CD14-positive monocyte (primary cell): ENCODE measurements at regions not wholly inside any gene's neighbourhood (a gene's known extent, or its start where the extent isn't known, plus 50 kb on each side); places are given as distances from the start of the nearest gene placed in this dataset.
A peak's percentile ranks its signal among the peaks of the same experiment; 100 is the strongest.

Source experiments
- DNase-seq, 3 donors: peaks; one replicate each; pipeline ENCODE4 v3.0.0-alpha.2; 2011 to 2022
- H2AFZ ChIP-seq: 2 replicates; pipeline ENCODE4 v1.6.0; 2012; ENCODE audit warnings: mild to moderate bottlenecking, low read depth, low read length, inconsistent platforms; ENCODE audit not compliant: insufficient read depth, poor library complexity, severe bottlenecking
- H3K27ac ChIP-seq, 2 donors: 1 replicate in 1 of 2; 2 replicates in 1 of 2; pipeline ENCODE4 v1.5.1; 2012 to 2013; ENCODE audit warnings: low read length in 2 of 2, control low read depth in 1 of 2, inconsistent platforms in 1 of 2, low read depth in 1 of 2, mild to moderate bottlenecking in 1 of 2
- H3K27me3 ChIP-seq, 2 donors: one replicate each; pipeline versions ENCODE4 v1.6.0 to v1.6.1; 2011 to 2013; ENCODE audit warnings: low read length in 2 of 2; ENCODE audit not compliant: control insufficient read depth in 2 of 2, insufficient read depth in 2 of 2
- H3K36me3 ChIP-seq, 2 donors: replicated peaks in 1 of 2; 1 replicate in 1 of 2; 2 replicates in 1 of 2; pipeline versions ENCODE4 v1.5.1 to v1.6.1; 2012 to 2013; ENCODE audit warnings: low read length in 2 of 2, control low read depth in 1 of 2, inconsistent platforms in 1 of 2, mild to moderate bottlenecking in 1 of 2; ENCODE audit not compliant: insufficient read depth in 2 of 2, control insufficient read depth in 1 of 2
- H3K4me1 ChIP-seq, 2 donors: 1 replicate in 1 of 2; 2 replicates in 1 of 2; pipeline versions ENCODE4 v1.5.1 to v1.6.1; 2012 to 2013; ENCODE audit warnings: low read length in 2 of 2, control low read depth in 1 of 2, inconsistent platforms in 1 of 2, mild to moderate bottlenecking in 1 of 2, moderate library complexity in 1 of 2; ENCODE audit not compliant: insufficient read depth in 2 of 2, control insufficient read depth in 1 of 2
- H3K4me2 ChIP-seq: replicated peaks from 2 replicates; pipeline ENCODE3; 2012; ENCODE audit warnings: low read length, moderate library complexity, mild to moderate bottlenecking; ENCODE audit not compliant: poor library complexity, severe bottlenecking; ENCODE audit errors: extremely low read depth
- H3K4me3 ChIP-seq, 3 experiments: fragments of 200-600 bp in 1 of 3; sonication (generic) in 1 of 3; replicated peaks in 1 of 3; 1 replicate in 2 of 3; 2 replicates in 1 of 3; pipeline ENCODE4 v1.5.1; 2011 to 2013; ENCODE audit warnings: low read length in 3 of 3, mild to moderate bottlenecking in 3 of 3, control low read depth in 2 of 3, low read depth in 2 of 3, inconsistent platforms in 1 of 3, moderate library complexity in 1 of 3
- H3K79me2 ChIP-seq: 2 replicates; pipeline ENCODE4 v1.6.0; 2012; ENCODE audit warnings: mild to moderate bottlenecking, control low read depth, inconsistent platforms, low read length, moderate library complexity; ENCODE audit not compliant: insufficient read depth
- H3K9ac ChIP-seq: 2 replicates; pipeline ENCODE4 v1.6.0; 2017; ENCODE audit warnings: low read length, mild to moderate bottlenecking; ENCODE audit not compliant: insufficient read depth, poor library complexity, severe bottlenecking
- H3K9me3 ChIP-seq, 2 donors: replicated peaks in 1 of 2; 1 replicate in 1 of 2; 2 replicates in 1 of 2; pipeline versions ENCODE4 v1.5.1 to v1.6.1; 2012 to 2013; ENCODE audit warnings: low read length in 2 of 2, control low read depth in 1 of 2; ENCODE audit not compliant: control insufficient read depth in 1 of 2, insufficient read depth in 1 of 2
- H4K20me1 ChIP-seq: 2 replicates; pipeline ENCODE4 v1.6.0; 2012; ENCODE audit warnings: mild to moderate bottlenecking, low read length, control low read depth, moderate library complexity; ENCODE audit not compliant: insufficient read depth
- H3K27ac Mint-ChIP-seq, 7 donors: one replicate each; pipeline ENCODE4 v1.8.0; 2020; ENCODE audit warnings: mild to moderate bottlenecking in 7 of 7, mixed read lengths in 7 of 7, moderate library complexity in 6 of 7, inconsistent platforms in 2 of 7
- H3K27me3 Mint-ChIP-seq, 3 donors: one replicate each; pipeline ENCODE4 v1.8.0; 2021 to 2022; ENCODE audit warnings: low read depth in 3 of 3, mild to moderate bottlenecking in 3 of 3, mixed read lengths in 3 of 3, moderate library complexity in 3 of 3, inconsistent platforms in 1 of 3
- H3K36me3 Mint-ChIP-seq, 2 donors: one replicate each; pipeline ENCODE4 v1.8.0; 2020; ENCODE audit warnings: mixed read lengths in 2 of 2, inconsistent platforms in 1 of 2, mild to moderate bottlenecking in 1 of 2
- H3K4me1 Mint-ChIP-seq: one replicate; pipeline ENCODE4 v1.8.0; 2020; ENCODE audit warnings: mild to moderate bottlenecking, mixed read lengths
- H3K4me3 Mint-ChIP-seq, 2 donors: one replicate each; pipeline ENCODE4 v1.8.0; 2020; ENCODE audit warnings: mild to moderate bottlenecking in 2 of 2, mixed read lengths in 2 of 2, moderate library complexity in 1 of 2
- H3K9me3 Mint-ChIP-seq, 7 donors: one replicate each; pipeline ENCODE4 v1.8.0; 2020 to 2022; ENCODE audit warnings: mixed read lengths in 7 of 7, mild to moderate bottlenecking in 6 of 7, moderate library complexity in 6 of 7, inconsistent platforms in 2 of 7
- CTCF ChIP-seq: fragments of 200-600 bp; IDR thresholded peaks from one replicate; pipeline ENCODE4 v1.8.0; 2022; ENCODE audit warnings: antibody characterized with exemption, mild to moderate bottlenecking
- WGBS: methylation state at CpG from one replicate; pipeline ENCODE4 v1.1.5; 2013; ENCODE audit warnings: missing lambda C conversion rate; ENCODE audit not compliant: insufficient coverage; 5-methylcytosine and 5-hydroxymethylcytosine counted together
- intact Hi-C, 2 donors: fragments of 100-400 bp; cut with micrococcal nuclease; formaldehyde crosslinking; loops; one replicate each; pipeline versions ENCODE4 v1.15.0 to v1.15.1; 2023

- H3K27me3 ChIP-seq = no peaks in the 10 kb centered on the region
- no peak overlapping the region for H3K4me3 ChIP-seq
- Mint-ChIP-seq H3K4me1 (peaks cover 50% of the 10 kb centered on the region), H3K27ac (peak overlapping the region in 2 of 7 donors; percentile 46 to 63), H3K36me3 (peaks cover 0 to 2% of the 10 kb centered on the region in 2 donors), H3K9me3 (peaks cover 0 to 5% (median 0%) of the 10 kb centered on the region in 7 donors), H3K27me3 (peaks cover 0 to 3% (median 2%) of the 10 kb centered on the region in 3 donors), H3K4me3 (no peak overlapping the region)
- no peaks in the 10 kb centered on the region for H4K20me1 ChIP-seq
- H3K9me3 ChIP-seq = no peaks in the 10 kb centered on the region
- no peaks in the 10 kb centered on the region for H3K79me2 ChIP-seq
- no peak overlapping the region for H2AFZ ChIP-seq
- no peak overlapping the region for H3K4me2 ChIP-seq
- intact Hi-C loops = no loop called here
- no peak overlapping the region for H3K27ac ChIP-seq
- H3K9ac ChIP-seq = no peak overlapping the region
- no peak for TF ChIP-seq CTCF
- no CpG with 5 or more reads among the region's 2 CpGs for WGBS
- H3K36me3 ChIP-seq = no peaks in the 10 kb centered on the region
- peaks cover 48 to 59% of the 10 kb centered on the region in 2 donors for H3K4me1 ChIP-seq
- DNase-seq = no peak
These were observed 117.5 kb upstream of the CPEB4 start for GRCh38 chr5:173770637-173771036.

GRCh38 chr5:173771121-173771724 lies 116.9 kb upstream of the CPEB4 start:
- no peak for TF ChIP-seq CTCF
- Histone ChIP-seq H3K36me3 (no peaks in the 10 kb centered on the region), H3K9me3 (no peaks in the 10 kb centered on the region), H3K4me2 (no peak overlapping the region), H4K20me1 (no peaks in the 10 kb centered on the region), H3K4me3 (no peak overlapping the region), H3K27me3 (no peaks in the 10 kb centered on the region), H2AFZ (no peak overlapping the region), H3K27ac (peak overlapping the region; percentile 81 to 85), H3K79me2 (no peaks in the 10 kb centered on the region), H3K4me1 (peaks cover 51 to 63% of the 10 kb centered on the region in 2 donors), H3K9ac (no peak overlapping the region)
- H3K4me1 Mint-ChIP-seq = peaks cover 51% of the 10 kb centered on the region
- 91% methylated on average over 23 of the region's 24 CpGs for WGBS
- peaks cover 0 to 2% of the 10 kb centered on the region in 2 donors for H3K36me3 Mint-ChIP-seq
- intact Hi-C loops = no loop called here
- peaks cover 0 to 5% (median 0%) of the 10 kb centered on the region in 7 donors for H3K9me3 Mint-ChIP-seq
- DNase-seq = no peak
- peak overlapping the region in 4 of 7 donors; percentile 25 to 99 (median 96) for H3K27ac Mint-ChIP-seq
- peaks cover 0 to 3% (median 2%) of the 10 kb centered on the region in 3 donors for H3K27me3 Mint-ChIP-seq
- peak overlapping the region in 1 of 2 donors; percentile 41 for H3K4me3 Mint-ChIP-seq
